Hypothalamus (tissue), 51 donors: ENCODE measurements at regions not wholly inside any gene's neighbourhood (a gene's known extent, or its start where the extent isn't known, plus 50 kb on each side); places are given as distances from the start of the nearest gene placed in this dataset.

ENCODE experiments used
- DNase-seq, 51 donors: peaks; one replicate each; lab custom pipeline; 2025; lab: John Stamatoyannopoulos, UW

DNA sequence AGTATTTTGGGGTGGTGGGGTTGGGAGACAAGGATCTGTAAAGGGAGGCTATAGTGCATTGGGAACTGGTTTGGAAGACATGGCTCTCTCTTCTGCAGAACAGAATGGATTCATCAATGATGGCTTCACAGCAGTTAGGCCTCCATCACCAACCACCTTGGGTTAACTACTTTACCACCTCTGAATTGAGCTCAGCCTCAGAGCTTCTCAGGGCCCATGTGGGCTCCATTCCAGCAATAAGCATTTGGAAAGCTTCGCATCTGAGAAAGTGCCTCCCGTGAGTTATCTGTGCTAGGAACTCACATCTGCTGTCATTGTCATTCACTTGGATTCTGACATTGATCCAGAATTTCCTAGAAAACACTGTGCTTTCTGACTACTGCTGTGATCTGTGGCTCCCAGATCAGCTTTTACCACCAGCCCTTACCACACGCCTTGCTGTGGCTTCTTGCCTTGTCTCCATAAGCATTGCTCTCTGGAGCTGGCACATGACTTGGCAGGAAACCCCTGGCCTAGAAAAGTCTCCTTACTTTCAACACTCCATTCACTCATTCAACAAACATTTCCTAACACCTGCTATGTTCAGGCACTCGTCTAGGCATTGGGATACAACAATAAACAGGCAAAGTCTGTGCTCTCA is 70.7 kb upstream of the ADO start:
- DNase-seq: no peak

DNA sequence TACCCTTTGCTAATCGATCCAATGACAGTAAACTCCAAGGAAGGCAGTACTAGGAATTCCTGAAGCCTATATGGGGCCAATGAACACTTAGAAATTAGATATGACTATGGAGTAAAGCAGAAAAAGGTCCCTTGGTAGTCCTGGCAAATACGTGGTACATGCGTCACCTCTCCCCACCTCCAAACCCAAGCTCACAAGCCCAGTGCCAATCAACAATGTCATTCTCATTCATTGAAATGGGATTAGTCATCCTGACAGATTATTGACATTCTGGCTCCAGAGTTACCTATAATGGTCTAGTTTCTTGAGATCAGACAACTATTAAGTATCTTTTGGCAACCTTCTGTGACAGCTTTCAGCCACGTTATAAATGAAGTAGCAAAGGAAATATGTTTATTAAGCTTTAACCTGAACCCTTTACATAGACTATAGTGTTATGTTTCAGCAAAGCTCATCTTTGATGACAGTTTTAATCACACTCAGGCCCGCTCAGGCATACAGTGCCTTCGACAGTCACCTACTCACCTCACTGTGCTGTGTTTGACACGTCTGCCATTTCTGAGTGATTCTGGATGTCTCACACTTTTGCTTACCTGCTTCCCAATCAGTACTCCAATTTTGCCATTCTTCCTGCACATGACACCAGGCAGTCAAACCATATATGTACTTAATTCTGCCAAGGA is 69.6 kb upstream of the ADO start:
- no peak for DNase-seq

DNA sequence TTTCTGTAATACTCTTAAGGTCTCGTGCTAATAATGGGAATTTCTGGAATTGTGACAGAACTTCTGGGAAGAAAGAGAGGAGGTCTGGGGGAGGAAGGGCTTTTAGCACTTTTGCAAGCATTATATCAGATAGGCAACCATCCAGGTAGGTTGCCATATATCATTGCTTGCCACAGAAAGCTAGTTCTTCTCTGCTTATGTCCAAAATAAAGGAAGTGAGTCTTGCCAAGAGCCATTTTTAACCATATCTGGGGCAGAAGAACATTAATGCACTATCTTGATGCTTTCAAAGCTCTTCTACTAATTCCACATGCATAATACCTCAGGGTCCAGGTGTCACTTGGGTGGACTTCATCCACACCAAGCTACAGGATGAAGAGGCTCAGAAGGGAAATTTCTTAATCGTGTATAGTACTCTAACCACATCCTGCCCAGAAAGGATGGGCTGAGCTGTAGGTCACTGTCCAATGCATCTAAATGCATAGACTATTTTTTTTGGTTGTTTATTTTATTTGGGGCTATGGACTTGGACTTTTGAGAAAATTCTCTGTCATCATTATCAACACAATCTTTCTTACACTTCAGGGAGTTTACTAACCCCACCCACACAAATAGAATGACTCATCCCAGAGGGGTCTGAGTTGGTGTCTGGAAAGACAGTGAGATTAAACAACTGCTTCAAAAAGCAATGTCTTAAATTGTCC is 68.9 kb upstream of the ADO start:
- DNase-seq: no peak

DNA sequence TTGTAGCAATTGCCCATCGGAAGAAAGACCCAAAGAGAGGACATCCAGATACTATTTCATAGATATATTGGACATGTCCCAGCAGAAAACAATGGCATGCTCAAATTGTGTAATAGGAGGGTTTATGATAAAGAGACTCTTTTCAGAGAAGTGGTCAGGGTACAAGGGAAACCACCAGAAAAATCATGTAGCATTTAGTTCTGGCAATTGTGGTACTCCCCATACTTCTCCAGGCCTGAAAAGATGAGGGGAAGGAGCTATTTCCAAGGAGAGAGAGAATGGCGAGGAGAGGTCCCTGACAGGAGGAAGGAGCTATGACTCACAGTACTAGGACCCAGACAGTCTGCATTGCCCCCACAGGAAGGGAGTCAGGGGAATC is 68.4 kb upstream of the ADO start:
- no peak for DNase-seq

DNA sequence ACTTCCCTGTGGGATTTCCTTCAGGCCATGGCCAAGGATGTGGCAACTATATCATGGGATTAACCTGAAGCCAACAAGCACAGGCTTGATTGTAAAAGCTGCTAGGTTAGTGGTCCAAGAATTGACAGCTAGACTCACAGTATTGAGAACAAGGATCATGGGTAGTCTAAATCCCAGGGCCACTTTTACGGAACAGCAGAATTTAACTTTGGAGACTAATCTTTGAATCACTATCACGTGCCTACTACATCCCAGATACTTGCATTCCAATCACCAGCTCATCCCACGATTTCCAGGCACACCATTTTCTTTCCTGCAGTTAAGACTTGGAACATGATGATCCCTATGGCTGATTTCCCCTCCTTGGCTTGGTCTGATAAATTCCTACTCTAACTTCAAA is 65.6 kb upstream of the ADO start:
- DNase-seq: no peak

DNA sequence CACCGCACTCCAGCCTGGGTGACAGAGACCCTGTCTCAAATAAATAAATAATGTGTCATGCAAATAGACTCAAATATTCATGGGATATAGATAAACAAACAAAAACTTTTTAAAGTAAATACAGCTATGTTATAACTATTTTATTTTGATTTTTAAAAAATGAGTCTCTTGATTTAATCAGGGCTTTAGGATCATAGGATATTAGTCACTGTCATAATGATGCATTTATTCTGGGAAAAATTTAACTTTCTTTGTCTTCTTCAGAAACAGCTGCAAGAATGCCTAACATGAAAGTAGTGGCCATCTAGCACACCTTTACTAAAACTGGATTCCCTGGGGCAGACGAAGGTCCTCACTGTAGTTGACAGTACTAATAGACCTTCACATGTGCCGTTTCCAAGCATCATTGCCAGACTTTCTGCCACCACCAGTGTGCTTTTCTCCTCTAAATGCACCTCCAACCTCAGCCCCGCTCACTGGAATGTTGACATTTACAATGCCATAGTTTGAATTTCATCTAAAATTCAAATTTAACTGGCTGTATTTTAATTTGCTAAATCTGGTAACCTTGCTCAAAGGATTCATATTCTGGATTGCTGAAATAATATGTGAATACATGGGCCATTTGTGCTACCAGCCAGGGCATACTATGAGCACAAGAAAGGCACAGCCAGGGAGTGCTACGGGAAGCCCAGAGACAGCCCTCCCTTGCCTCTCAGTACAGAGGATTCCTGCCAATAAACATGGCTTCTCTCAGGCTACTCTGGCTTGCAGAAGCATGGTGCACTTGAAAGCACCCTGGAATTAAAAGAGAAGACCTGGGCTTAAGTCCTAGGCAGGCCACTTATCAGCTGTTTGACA is 63.4 kb upstream of the ADO start:
- DNase-seq: no peak

DNA sequence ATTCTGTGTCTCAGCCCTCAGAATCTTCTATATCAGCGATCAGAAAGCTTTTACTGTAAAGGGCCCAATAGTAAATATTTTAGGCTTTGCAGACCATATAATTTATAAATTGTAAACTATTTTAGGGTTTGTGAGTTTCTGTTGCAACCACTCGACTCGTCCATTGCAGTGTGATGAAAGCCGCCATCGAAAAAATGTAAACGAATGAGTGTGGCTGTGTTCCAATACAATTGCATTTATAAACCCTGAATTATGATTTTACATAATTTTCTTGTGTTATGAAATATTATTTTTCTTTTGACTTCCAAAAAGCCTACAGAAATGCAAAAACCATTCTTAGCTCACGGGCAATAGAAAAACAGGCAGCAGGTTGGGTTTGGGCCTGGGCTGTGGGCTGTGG is 62.5 kb upstream of the ADO start:
- no peak for DNase-seq

DNA sequence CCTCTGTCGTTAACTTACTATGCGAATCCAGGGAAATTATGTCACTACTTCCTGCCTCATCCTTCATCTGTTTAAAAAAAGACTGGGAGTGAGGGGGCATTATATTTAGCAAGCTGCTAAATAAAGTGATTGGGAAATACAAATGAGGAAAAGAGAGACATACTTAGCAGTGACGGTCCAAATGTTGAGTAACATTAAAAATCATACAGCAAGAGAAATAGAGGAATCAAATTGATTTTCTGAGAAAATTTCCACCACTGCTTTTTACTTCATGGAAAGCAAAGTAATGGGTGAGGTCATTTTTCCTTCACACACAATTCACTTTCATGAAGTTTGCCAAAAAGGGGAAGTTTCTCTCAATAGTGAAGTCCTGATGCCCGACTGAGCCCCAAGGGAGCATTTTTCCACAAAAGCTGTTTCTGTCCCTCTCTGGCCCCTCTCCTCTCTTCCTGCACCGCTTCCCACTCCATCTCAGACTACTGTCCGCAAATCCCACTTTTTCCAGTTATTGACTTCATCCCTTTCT is 61.9 kb upstream of the ADO start:
- no peak for DNase-seq

DNA sequence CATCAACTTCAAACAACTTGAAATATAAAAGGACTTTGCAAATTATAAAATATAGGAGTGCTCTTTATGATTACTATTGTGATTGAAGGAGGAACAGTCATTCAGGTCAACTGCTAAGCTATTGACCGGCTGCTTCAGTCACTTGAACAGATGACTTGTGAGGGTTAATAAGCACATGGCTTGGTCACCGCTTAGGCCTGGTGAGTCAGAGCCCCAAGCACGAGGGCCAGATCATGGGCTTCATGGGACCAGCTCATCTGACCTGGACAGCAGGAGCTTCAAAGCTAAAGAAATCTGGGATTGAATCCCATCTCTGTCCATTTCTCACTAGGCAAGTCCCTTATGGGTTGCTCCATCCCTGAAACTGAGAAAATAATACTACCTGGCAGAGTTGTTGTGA is 60.4 kb upstream of the ADO start:
- DNase-seq: no peak

DNA sequence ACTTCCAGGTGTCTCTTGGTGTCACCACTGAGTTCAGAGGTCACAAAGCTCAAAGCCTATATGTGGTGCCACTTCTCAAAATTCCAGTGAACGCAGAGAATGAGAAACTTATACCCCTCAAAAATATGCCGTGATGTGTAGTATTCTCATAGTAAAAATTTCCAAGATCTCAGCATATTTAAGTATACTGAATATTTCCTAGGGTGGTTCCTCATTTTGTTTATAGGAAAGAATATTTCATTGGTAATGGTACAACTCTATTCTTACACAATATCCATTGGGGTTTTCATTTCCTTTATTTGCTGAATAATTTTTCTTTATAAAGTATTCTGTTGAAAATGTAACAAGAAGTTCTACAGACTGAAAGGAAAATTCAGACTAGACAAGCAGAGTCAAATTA is 58.9 kb upstream of the ADO start:
- no peak for DNase-seq

DNA sequence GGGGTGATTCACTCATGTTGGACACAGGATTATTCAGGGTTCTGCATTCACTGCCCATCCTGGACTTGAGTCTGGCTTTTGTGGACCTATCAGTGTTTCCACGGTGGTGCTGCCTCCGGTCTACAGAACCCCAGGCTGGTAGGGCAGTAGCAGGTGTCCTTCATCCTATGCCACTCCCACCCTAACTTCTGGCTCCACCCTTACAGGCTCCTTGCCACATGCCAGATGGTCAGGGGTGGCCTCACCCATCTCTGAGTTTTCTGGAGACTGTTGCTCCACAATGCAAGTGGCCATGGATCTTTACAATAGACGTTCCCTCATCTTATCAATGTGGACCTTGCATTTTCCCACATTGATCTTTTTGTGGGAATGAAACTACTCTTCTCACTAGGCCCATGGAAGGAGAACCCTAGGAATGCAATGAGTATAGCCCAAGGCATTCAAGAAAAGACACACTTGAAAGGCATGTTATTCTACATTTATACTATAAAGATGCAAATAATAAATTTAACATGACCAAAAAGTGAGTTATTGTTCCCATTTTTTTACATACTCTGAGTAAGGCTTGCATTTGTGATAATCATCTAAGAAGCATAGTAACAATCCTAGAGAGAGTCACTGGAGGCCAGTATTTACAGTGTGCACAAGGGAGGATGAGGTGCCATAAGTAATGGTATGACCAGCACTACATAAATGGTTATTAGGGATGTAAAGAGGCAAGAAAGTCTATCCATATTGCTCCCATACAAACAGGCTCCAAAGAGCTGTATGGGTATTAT is 57.4 kb upstream of the ADO start:
- no peak for DNase-seq

DNA sequence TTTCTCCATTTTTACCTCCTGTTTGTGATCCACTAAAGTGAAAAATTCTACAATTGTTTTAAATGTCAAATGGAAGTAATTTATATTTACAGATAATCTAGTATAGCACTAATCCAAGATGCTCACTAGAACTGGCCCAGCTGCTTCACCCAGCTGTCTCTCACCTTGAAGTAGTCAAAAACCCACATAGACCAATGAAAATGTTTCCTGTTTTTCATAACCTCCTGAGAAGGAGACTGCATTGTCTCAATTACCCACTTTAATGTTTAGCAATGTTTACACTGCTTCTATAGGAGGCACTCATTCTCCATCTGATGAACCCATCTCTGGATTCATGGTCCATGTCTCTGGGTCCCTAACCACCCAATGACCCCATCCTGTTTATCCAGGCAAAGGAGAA is 56.1 kb upstream of the ADO start:
- DNase-seq: no peak

DNA sequence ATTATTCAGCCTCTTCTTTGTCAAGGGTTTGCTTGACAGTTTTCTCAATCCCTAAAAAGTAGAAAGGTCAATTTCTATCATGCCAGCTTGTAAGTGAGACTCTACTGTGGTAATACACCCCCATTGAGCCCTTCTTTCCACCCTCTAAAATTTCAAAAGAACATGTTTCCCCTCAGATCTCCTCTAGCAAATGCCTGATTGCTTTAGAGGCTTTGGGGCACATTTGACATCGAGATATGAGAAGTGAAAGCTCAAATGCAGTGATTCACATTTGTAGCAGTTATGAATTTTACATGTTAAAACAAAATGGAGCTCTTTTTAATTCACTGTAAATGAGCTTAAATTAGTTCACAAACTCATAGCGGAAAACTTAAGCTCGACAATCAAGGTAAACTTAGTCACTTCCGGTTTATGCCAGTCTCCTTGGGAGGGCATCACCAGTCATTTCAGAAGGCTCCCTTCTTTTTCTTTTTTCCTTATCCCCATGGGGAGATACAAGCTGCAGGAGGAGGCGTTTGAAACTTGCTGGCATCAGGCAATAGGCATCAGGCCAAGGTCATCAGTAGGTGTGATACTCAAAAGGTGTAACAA is 55.3 kb upstream of the ADO start:
- no peak for DNase-seq
